ENCODE measurements at regions not wholly inside any gene's neighbourhood (a gene's known extent, or its start where the extent isn't known, plus 50 kb on each side); places are given as distances from the start of the nearest gene placed in this dataset.

DNA sequence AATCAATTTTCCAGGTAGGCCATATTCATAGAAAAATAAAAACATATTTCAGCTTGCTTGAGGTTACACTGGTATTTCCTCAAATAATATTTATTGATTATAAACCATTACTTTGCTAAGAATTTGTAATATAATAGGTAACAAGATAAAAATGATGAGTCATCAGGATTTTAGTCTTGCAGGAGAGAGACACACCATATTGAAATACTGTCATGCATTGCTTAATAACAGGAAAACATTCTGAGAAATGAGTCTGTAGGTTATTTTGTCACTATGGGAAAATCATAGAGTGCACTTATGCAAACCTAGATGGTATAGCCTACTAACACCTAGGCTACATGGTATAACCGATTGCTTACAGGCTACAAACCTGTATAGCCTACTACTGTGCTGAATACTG is 990.5 kb downstream of the OTOL1 start:
- H3K36me3 Mint-ChIP-seq (ENCODE audit: insufficient read depth): no peaks in the 10 kb centered on the region
- no peak overlapping the region for H3K4me3 Mint-ChIP-seq (ENCODE audit: low read depth)
- no peaks in the 10 kb centered on the region for H3K4me1 Mint-ChIP-seq (ENCODE audit: low read depth)
- H3K27me3 Mint-ChIP-seq: no peaks in the 10 kb centered on the region
- no peak overlapping the region for H3K27ac Mint-ChIP-seq
- TF ChIP-seq, protein P1, sequence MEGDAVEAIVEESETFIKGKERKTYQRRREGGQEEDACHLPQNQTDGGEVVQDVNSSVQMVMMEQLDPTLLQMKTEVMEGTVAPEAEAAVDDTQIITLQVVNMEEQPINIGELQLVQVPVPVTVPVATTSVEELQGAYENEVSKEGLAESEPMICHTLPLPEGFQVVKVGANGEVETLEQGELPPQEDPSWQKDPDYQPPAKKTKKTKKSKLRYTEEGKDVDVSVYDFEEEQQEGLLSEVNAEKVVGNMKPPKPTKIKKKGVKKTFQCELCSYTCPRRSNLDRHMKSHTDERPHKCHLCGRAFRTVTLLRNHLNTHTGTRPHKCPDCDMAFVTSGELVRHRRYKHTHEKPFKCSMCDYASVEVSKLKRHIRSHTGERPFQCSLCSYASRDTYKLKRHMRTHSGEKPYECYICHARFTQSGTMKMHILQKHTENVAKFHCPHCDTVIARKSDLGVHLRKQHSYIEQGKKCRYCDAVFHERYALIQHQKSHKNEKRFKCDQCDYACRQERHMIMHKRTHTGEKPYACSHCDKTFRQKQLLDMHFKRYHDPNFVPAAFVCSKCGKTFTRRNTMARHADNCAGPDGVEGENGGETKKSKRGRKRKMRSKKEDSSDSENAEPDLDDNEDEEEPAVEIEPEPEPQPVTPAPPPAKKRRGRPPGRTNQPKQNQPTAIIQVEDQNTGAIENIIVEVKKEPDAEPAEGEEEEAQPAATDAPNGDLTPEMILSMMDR (IDR thresholded peaks at IDR 0.05; ENCODE audit: unreplicated experiment): no peak
- DNase-seq (ENCODE audit: low spot score, unreplicated experiment): no peak
- H3K9me3 Mint-ChIP-seq (ENCODE audit: low read depth): no peaks in the 10 kb centered on the region

DNA sequence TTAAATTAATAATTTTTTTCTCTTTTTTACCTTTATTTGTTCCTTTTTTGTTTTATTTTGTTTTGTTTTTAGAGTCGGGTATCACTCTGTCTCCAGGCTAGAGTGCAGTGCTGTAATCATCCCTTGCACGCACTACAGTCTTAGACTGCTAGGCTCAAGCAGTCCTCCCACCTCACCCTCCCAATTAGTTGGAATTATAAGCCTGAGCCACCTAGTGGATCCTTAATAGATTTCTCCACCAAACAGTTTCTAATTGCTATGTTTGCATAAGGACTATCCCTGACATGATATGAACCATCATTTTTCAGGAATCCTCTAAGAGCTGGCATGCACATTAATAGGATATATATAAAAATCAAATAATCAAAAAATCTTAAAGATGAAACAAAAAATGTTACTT is 993.2 kb downstream of the OTOL1 start:
- no peak overlapping the region for H3K27ac Mint-ChIP-seq
- no peak for DNase-seq (ENCODE audit: low spot score, unreplicated experiment)
- no peak overlapping the region for H3K4me3 Mint-ChIP-seq (ENCODE audit: low read depth)
- H3K4me1 Mint-ChIP-seq (ENCODE audit: low read depth): no peaks in the 10 kb centered on the region
- no peaks in the 10 kb centered on the region for H3K9me3 Mint-ChIP-seq (ENCODE audit: low read depth)
- TF ChIP-seq, protein P1 (IDR thresholded peaks at IDR 0.05; ENCODE audit: unreplicated experiment): peak; percentile 18
- H3K36me3 Mint-ChIP-seq (ENCODE audit: insufficient read depth): no peaks in the 10 kb centered on the region
- H3K27me3 Mint-ChIP-seq: no peaks in the 10 kb centered on the region

DNA sequence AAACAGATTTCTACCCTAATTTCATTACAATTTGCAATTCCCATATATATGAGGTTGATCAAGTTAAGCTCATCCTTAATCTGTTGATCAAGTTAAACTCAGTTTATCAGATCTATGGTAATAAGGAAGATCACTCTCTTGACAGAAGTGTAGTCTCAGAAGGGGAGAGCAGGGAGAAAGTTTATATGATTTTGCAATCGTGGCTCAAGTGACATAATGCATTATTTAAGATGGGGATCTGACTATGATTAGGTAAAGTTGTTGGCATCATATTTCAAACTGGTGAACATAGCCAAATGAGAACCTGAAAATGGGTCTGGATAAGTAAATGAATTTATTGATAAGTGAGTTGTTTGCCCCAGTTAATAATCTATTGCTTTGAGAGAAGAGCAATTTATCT is 995.3 kb downstream of the OTOL1 start:
- Mint-ChIP-seq H3K36me3 (ENCODE audit: insufficient read depth) (no peaks in the 10 kb centered on the region), H3K27me3 (no peaks in the 10 kb centered on the region), H3K4me1 (ENCODE audit: low read depth) (no peaks in the 10 kb centered on the region), H3K4me3 (ENCODE audit: low read depth) (no peak overlapping the region), H3K27ac (no peak overlapping the region), H3K9me3 (ENCODE audit: low read depth) (peaks cover 3% of the 10 kb centered on the region)
- no peak for DNase-seq (ENCODE audit: low spot score, unreplicated experiment)
- TF ChIP-seq, protein P1 (IDR thresholded peaks at IDR 0.05; ENCODE audit: unreplicated experiment): no peak

DNA sequence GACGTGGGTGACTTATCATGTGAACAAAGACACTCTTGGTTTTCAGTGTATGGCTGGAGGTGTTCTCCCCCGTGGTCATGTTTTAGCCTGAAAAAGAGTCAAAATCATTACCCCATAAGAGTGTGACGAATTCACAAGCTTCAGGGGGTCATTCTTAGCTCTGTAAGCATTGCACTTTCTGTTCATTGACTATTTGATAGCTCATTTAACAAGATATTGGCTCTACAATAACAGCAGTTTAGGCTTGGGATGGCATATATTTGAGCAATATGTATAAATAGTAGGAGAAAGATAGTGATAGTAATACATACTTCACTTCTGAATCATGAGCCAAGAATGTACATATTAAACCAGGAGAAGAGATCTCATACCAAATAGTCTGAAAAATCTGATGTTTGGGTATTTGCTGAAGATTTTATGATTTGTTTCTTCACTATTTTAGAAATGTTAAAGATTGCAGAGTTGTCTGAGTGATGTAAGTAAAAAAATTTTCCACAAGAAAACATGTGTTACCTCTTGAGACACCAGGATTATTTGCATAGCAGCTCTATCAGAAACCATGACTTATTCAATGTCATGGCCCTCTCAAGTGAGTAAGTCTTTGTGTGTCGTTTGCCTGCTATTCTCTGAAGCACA is 996.0 kb downstream of the OTOL1 start:
- TF ChIP-seq, protein P1 (IDR thresholded peaks at IDR 0.05; ENCODE audit: unreplicated experiment): no peak
- no peak for DNase-seq (ENCODE audit: low spot score, unreplicated experiment)
- Mint-ChIP-seq H3K4me3 (ENCODE audit: low read depth) (no peak overlapping the region), H3K9me3 (ENCODE audit: low read depth) (peaks cover 3% of the 10 kb centered on the region), H3K27ac (no peak overlapping the region), H3K36me3 (ENCODE audit: insufficient read depth) (no peaks in the 10 kb centered on the region), H3K27me3 (no peaks in the 10 kb centered on the region), H3K4me1 (ENCODE audit: low read depth) (no peaks in the 10 kb centered on the region)

DNA sequence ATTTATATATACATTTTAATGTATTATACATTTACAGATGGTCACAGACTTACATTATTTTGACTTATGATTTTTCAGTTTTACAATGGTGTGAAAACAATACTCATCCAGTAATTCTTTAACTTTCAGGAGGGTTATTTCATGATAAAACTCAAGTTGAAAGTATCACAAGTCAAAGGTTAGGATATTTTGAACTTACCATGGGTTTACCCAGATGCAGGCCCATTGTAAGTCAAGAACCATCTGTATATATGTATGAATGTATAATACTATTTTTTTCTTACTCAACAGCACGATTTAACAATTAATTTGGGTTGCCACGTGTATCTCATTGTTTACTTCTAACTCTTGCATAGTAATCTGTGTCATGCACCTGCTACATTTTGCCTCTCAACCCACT is 1002.0 kb downstream of the OTOL1 start:
- H3K4me3 Mint-ChIP-seq (ENCODE audit: low read depth): no peak overlapping the region
- H3K4me1 Mint-ChIP-seq (ENCODE audit: low read depth): no peaks in the 10 kb centered on the region
- no peak for DNase-seq (ENCODE audit: low spot score, unreplicated experiment)
- H3K27me3 Mint-ChIP-seq: no peaks in the 10 kb centered on the region
- H3K36me3 Mint-ChIP-seq (ENCODE audit: insufficient read depth): no peaks in the 10 kb centered on the region
- H3K9me3 Mint-ChIP-seq (ENCODE audit: low read depth): peaks cover 9% of the 10 kb centered on the region
- no peak overlapping the region for H3K27ac Mint-ChIP-seq
- TF ChIP-seq, protein P1 (IDR thresholded peaks at IDR 0.05; ENCODE audit: unreplicated experiment): no peak

Measured in progenitor cell of endocrine pancreas (in vitro differentiated cells).